OCI-LY7 (cell line): ENCODE measurements at regions not wholly inside any gene's neighbourhood (a gene's known extent, or its start where the extent isn't known, plus 50 kb on each side); places are given as distances from the start of the nearest gene placed in this dataset.

Source experiments
- CTCF ChIP-seq: fragments of 200-600 bp; sonication (generic); conservative IDR thresholded peaks from 2 replicates; pipeline ENCODE4 v1.5.1; 2014; ENCODE audit warnings: mild to moderate bottlenecking, antibody characterized with exemption, low read length, moderate library complexity, mixed read lengths
- EZH2phosphoT487 ChIP-seq: fragments of 200-600 bp; sonication (generic); IDR thresholded peaks from 2 replicates; pipeline ENCODE4 v1.6.1; 2018; ENCODE audit warnings: low read depth, borderline replicate concordance, mild to moderate bottlenecking, mixed run types, antibody characterized with exemption, low read length, moderate library complexity, mixed read lengths

GRCh38 chr10:27388761-27389399 is 115.2 kb upstream of the RAB18 start:
- TF ChIP-seq CTCF (no peak), EZH2phosphoT487 (no peak)
